ENCODE measurements at regions not wholly inside any gene's neighbourhood (a gene's known extent, or its start where the extent isn't known, plus 50 kb on each side); places are given as distances from the start of the nearest gene placed in this dataset.

GRCh38 chr13:111559612-111560403 lies 239.4 kb downstream of the TEX29 start:
- TF ChIP-seq, protein P1, sequence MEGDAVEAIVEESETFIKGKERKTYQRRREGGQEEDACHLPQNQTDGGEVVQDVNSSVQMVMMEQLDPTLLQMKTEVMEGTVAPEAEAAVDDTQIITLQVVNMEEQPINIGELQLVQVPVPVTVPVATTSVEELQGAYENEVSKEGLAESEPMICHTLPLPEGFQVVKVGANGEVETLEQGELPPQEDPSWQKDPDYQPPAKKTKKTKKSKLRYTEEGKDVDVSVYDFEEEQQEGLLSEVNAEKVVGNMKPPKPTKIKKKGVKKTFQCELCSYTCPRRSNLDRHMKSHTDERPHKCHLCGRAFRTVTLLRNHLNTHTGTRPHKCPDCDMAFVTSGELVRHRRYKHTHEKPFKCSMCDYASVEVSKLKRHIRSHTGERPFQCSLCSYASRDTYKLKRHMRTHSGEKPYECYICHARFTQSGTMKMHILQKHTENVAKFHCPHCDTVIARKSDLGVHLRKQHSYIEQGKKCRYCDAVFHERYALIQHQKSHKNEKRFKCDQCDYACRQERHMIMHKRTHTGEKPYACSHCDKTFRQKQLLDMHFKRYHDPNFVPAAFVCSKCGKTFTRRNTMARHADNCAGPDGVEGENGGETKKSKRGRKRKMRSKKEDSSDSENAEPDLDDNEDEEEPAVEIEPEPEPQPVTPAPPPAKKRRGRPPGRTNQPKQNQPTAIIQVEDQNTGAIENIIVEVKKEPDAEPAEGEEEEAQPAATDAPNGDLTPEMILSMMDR (IDR thresholded peaks at IDR 0.05; ENCODE audit: low read depth, low read length, poor library complexity, severe bottlenecking) = no peak
- no peak for TF ChIP-seq EZH2phosphoT487 (IDR thresholded peaks at IDR 0.05; ENCODE audit: borderline replicate concordance, low read length)

Measured in DOHH2 (cell line).